ENCODE measurements at regions not wholly inside any gene's neighbourhood (a gene's known extent, or its start where the extent isn't known, plus 50 kb on each side); places are given as distances from the start of the nearest gene placed in this dataset.

GRCh38 chr2:38158378-38159118 is 82.6 kb upstream of the CYP1B1 start:
- TF ChIP-seq CTCF (IDR thresholded peaks at IDR 0.05; ENCODE audit: insufficient read depth, low read depth, low read length), result no peak
- ChIA-PET CTCF (interaction anchor here (0.6 to 1.0 kb wide), 2 partner anchors 44 to 440 kb away, joined by 3 read pairs; no protein-coding TSS in a partner anchor), POLR2A (no interaction called here)
- Histone ChIP-seq H3K36me3 (ENCODE audit: control insufficient read depth, insufficient read depth, low read length) (no peaks in the 10 kb centered on the region), H3K4me3 (ENCODE audit: low read depth, low read length) (no peak overlapping the region), H3K27me3 (ENCODE audit: control insufficient read depth, insufficient read depth, low read length) (peaks cover 9% of the 10 kb centered on the region)
- DNase-seq (ENCODE audit: low read depth), result no peak

GRCh38 chr2:38156436-38156835 is 80.5 kb upstream of the CYP1B1 start:
- CTCF ChIA-PET, result interaction anchor here (0.6 to 1.0 kb wide), 3 partner anchors 10 to 96 kb away, joined by 3 read pairs; no protein-coding TSS in a partner anchor
- H3K4me3 ChIP-seq (ENCODE audit: low read depth, low read length), result no peak overlapping the region
- DNase-seq (ENCODE audit: low read depth), result no peak
- H3K36me3 ChIP-seq (ENCODE audit: control insufficient read depth, insufficient read depth, low read length), result no peaks in the 10 kb centered on the region
- TF ChIP-seq CTCF (IDR thresholded peaks at IDR 0.05; ENCODE audit: insufficient read depth, low read depth, low read length), result no peak
- peaks cover 7% of the 10 kb centered on the region for H3K27me3 ChIP-seq (ENCODE audit: control insufficient read depth, insufficient read depth, low read length)
- POLR2A ChIA-PET, result no interaction called here

- no peak for TF ChIP-seq CTCF (IDR thresholded peaks at IDR 0.05; ENCODE audit: insufficient read depth, low read depth, low read length)
- no peak for DNase-seq (ENCODE audit: low read depth)
- peaks cover 5% of the 10 kb centered on the region for H3K27me3 ChIP-seq (ENCODE audit: control insufficient read depth, insufficient read depth, low read length)
- H3K36me3 ChIP-seq (ENCODE audit: control insufficient read depth, insufficient read depth, low read length), result no peaks in the 10 kb centered on the region
- H3K4me3 ChIP-seq (ENCODE audit: low read depth, low read length), result no peak overlapping the region
- POLR2A ChIA-PET, result no interaction called here
- CTCF ChIA-PET, result no interaction called here
These were observed 79.1 kb upstream of the CYP1B1 start for GRCh38 chr2:38155015-38155414.

GRCh38 chr2:38154395-38154794 is 78.4 kb upstream of the CYP1B1 start:
- ChIA-PET POLR2A (no interaction called here), CTCF (no interaction called here)
- TF ChIP-seq CTCF (IDR thresholded peaks at IDR 0.05; ENCODE audit: insufficient read depth, low read depth, low read length), result no peak
- no peak for DNase-seq (ENCODE audit: low read depth)
- Histone ChIP-seq H3K36me3 (ENCODE audit: control insufficient read depth, insufficient read depth, low read length) (no peaks in the 10 kb centered on the region), H3K27me3 (ENCODE audit: control insufficient read depth, insufficient read depth, low read length) (peaks cover 4% of the 10 kb centered on the region), H3K4me3 (ENCODE audit: low read depth, low read length) (no peak overlapping the region)

GRCh38 chr2:38153476-38154135 is 77.7 kb upstream of the CYP1B1 start:
- ChIA-PET CTCF (no interaction called here), POLR2A (no interaction called here)
- Histone ChIP-seq H3K36me3 (ENCODE audit: control insufficient read depth, insufficient read depth, low read length) (no peaks in the 10 kb centered on the region), H3K27me3 (ENCODE audit: control insufficient read depth, insufficient read depth, low read length) (peaks cover 4% of the 10 kb centered on the region; the same call in 1 of the 2 replicates), H3K4me3 (ENCODE audit: low read depth, low read length) (no peak overlapping the region)
- TF ChIP-seq CTCF (IDR thresholded peaks at IDR 0.05; ENCODE audit: insufficient read depth, low read depth, low read length), result no peak
- DNase-seq (ENCODE audit: low read depth), result no peak

All from BJ (cell line).